ENCODE measurements at regions not wholly inside any gene's neighbourhood (a gene's known extent, or its start where the extent isn't known, plus 50 kb on each side); places are given as distances from the start of the nearest gene placed in this dataset.
A peak's percentile ranks its signal among the peaks of the same experiment; 100 is the strongest.

- no peak for DNase-seq
These were observed 1569.4 kb downstream of the PCDH9 start for GRCh38 chr13:65660731-65661130.

DNA sequence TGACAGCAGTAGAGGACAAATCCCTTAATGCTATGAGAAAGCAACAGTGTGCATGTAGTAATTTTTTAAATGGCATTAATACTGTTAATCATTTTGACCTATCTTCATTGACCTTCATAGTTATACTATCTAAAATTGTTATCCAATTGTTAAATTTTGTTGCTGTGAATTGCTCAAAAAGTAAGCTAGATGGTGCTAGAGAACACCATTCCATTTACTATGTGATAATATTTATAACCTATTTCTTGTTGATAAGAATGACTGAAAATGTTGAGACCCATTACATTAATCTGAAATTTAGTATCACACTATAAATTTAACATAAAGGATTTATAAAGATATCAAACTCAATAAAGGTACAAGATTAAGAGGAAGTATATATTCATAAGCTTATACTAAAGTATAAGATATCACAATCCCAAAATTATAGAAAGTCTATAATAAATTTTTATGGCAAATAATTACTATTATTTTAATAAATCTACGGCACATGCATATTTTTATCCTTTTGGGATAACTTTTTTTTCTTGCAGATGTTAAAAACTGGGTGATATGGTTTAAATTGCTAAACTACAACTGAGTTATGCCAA, 1573.3 kb downstream of the PCDH9 start:
- peak in 1 of 2 experiments; percentile 0 for DNase-seq

DNA sequence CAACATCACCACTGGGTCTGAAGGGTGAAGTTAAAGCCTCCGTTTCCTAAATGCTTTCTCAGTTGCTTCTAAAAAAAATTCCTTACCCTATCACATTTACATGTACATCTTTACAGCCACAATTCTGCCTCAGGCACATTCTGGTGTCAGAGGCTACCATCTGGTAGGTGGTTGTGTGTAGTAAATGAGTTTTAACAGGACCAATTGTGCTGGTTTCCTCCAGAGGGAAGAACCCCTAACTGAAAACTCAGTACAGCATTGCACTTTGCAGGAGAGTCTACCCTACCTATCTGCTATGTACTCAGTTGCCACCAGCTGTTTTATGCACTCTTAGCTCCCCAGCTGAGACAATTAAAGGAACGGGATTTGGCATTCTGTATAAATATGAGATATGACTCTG, 1576.5 kb downstream of the PCDH9 start:
- peak in 1 of 2 experiments; percentile 0 for DNase-seq

- no peak for DNase-seq
These were observed 1579.8 kb downstream of the PCDH9 start for GRCh38 chr13:65650321-65650720.

- no peak for DNase-seq
These were observed 1587.1 kb downstream of the PCDH9 start for GRCh38 chr13:65642996-65643395.

DNA sequence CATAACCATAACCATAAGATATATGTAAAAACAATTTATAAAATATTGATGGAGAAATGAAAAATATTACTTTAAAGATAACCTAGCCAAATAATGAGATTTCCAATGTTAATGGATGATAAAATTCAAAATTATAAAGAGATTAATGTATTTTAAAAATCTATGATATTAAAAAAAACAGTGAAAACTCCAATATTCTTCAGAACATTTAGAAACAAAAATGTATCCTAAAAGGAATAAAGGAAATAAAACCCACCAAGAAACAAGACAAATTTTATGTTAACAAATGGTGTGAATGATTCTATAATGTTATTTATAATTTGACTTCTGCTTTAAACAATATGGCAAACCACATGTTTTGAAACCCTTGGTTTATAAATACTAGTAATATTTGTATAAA, 1587.8 kb downstream of the PCDH9 start:
- DNase-seq = no peak

GRCh38 chr13:65638572-65639168, 1591.5 kb downstream of the PCDH9 start:
- DNase-seq = peak in 1 of 2 experiments; percentile 30

GRCh38 chr13:65633806-65634205, 1596.3 kb downstream of the PCDH9 start:
- no peak for DNase-seq

DNA sequence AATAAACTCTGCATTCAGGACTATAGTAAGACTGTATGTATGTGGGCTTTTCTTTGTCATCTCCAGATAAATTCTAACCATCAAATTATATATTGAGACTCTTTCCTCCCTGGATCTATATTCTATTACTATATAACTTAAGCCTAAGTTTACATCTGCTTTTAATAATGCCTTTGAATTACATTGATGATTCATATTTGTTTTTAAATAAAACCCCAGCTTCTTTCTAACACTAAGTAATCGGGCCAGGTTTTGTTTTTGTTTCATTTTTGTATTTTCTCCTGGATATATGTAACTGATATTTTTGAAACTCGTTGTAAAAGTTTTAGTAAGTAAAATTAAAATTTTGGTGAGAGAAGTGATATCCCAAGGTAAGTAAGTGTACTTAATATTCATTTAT, 1599.1 kb downstream of the PCDH9 start:
- no peak for DNase-seq

- DNase-seq = no peak
These were observed 1600.2 kb downstream of the PCDH9 start for GRCh38 chr13:65629926-65630325.

DNA sequence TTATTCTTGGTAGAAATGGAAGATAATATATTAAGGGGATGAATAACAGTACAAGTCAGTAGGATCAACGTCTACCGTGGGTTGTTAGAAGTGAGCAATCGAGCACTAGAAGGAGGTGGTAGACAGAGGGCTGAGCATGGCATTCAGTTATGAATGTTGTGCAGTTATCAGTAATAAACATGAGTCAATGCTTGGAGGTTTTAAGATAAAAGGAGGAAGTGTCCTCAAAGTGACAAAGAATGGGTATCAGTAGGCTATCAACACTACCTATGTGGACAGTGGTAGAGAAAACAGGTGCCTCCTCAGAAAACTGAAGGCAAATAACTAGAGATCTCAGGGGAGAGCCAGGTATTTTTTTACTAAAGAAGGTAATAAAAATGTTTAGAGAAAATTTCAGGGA, 1607.0 kb downstream of the PCDH9 start:
- no peak for DNase-seq

- no peak for DNase-seq
These were observed 1614.6 kb downstream of the PCDH9 start for GRCh38 chr13:65615506-65615905.

- DNase-seq = no peak
These were observed 1617.1 kb downstream of the PCDH9 start for GRCh38 chr13:65613004-65613403.

- no peak for DNase-seq
These were observed 1620.8 kb downstream of the PCDH9 start for GRCh38 chr13:65609350-65609749.

DNA sequence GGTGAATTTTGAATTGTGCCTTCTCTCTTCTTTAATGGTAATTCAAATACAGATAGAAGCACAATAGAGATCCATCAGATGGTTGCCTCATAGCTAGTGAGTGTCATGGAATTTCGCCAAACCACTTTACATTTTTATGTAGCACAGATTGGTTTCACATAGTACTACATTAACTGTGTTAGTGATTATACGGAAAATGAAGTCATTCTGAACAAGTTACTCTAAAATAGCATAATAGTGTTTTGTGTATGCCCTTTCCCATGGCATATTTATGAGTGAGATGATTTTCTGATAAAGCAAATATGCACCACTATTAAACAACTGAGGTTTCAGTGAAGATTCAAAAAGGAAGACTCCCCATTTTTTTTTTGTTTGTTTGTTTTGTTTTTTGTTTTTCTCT, 1623.5 kb downstream of the PCDH9 start:
- DNase-seq = no peak

DNA sequence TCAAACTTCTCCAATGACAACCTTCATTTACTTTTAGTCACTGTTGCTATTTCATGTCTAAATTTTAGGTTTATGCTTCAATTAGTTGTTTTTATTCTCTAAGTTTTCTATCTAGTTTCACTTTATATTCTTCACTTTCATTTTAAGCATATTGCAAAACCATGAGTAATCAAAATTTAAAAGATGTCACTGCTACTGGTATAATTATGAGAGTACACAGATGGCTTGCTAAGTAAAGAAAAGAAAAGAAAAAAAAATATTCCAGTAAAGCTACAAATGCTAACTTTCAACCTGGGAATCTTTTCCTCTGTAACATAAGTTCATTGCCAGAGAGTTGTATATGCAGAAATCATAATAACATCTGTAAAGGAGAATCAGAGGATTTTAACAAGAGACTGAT, 1624.7 kb downstream of the PCDH9 start:
- no peak for DNase-seq

GRCh38 chr13:65603160-65603559, 1627.0 kb downstream of the PCDH9 start:
- no peak for DNase-seq

DNA sequence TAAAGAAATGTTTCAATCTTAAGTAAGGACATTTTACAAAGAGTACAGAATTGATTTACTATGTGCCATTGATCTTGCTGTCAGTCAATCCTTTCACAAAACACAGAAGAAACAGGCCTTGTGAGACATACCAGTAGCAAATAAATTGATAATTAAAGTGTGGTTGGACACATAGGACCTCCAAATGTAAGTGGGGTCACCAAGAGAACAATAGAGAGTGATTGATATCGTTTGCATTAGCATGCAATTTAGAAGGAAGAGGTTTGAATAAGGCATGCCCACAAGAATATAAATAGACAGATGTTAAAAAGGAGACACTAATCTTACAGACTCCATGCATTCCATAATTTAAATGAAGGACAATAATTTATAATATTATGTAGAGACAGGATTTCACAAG, 1628.3 kb downstream of the PCDH9 start:
- DNase-seq = no peak

- DNase-seq = no peak
These were observed 1629.4 kb downstream of the PCDH9 start for GRCh38 chr13:65600702-65601101.

DNA sequence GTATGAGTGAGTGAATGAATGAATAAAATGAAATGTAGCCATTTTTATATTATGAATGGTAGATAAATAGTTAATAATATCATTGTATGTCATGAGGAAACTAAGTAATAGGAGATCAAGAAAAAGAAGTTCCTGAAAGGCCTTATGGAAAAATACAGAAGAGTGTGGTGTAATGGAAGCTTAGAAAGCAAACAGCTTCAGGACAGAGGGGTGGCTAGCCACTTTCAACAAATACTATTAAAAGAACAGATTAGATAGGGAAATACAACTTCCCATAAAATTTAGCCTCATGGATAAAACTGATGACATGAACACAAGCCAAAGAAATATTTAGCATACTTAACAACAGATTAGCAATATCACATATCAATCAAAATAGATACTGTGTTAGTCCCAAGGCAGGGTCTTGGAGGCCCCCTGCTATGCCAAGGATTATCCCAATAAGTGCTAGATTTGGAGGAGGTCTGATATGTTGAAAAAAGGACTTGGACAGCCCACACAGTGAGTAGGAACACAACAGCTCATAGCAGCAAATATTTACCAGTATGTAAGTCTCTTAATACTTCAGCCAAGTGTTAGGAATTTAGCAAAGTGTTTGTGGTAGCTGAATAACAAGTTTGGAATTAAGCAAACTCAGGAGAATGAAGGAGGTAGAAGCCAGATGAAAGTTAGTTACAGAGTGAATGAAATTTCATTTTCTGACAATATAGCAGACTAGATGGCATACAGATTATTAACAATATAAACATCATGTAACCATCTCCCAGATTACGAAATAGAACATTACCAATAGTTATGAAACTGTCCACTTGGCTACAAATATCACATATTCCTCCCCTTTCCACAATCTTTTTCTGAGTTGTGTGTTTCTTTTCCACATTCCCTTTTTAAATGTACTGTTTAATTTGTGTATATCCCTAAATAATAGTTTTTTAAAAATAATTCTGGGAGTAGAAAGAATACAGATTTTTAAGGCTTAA, 1632.0 kb downstream of the PCDH9 start:
- no peak for DNase-seq

DNA sequence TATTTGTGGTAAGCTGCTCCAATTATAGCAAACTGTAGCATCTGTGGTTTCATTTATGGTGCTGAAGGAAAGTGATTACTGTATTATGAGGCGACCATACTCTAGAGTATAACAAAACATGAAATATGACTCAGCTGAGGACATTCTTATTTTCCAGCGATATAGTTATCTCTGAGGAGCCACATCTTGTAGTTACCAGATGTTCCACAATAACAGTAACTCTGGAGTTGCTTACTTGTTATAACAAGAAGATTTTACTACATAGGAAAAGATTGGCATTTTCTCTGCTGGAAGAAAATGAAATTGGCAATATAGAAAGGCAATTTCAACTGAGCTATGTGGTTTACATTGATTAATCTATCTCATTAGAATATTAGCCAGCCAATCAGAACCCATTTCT, 1634.2 kb downstream of the PCDH9 start:
- no peak for DNase-seq

DNA sequence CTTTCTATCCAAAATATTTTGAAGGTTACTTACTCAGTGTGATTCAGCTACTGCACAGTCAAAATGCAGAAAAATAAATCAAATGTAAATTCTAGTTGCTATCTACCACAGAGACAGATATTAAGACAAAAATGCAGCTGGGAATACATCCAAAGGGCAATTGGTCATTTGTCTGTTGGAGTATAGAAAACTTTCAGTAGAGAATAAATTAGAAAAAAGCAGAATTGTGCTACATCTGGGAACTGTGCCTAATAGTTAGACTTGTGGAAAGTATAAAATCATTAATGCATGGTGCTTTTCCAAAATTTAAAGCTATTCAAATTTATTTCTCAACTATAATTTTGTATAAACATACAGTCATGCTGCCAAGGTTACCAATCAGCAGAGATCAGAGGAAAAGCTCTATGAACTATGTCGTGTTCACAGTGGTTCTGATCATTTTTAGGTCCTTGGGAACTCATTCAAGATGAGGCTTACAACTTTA, 1635.8 kb downstream of the PCDH9 start:
- DNase-seq = peak; percentile 3 to 20

DNA sequence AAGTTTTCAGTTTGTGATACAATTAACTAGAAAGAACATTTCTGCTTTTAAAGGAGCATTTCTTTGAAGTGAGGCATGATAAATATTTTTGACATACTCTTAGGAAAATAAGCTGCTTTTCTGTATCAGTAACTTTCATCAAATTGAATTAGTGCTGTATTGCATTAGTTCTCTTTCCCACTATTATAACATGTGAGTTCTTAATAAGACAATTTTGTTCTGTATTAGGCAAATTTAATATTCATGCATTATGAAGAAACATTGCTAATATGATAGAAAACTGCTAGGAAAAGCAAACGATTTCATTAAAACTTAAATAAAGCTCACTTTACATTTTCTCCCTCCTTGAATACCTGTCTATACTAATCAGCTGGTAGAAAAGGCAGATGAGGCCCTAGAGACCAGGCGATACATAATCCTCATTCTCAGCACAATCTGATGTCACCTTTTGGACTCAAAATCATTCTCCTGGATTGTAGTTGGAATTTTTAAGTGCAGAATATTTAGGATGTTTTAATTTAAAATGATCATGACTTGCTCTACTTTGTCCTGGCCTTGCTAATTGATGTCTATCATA, 1636.8 kb downstream of the PCDH9 start:
- no peak for DNase-seq

All from NCI-H446 (cell line).